ENCODE measurements at regions not wholly inside any gene's neighbourhood (a gene's known extent, or its start where the extent isn't known, plus 50 kb on each side); places are given as distances from the start of the nearest gene placed in this dataset.

- DNase-seq (ENCODE audit: extremely low read depth in 1 of 11, low read depth in 9 of 11, low spot score in 4 of 11) = no peak
Observed at GRCh38 chr2:53103679-53104078, 663.9 kb upstream of the CHAC2 start.

GRCh38 chr2:53098696-53099078 is 668.9 kb upstream of the CHAC2 start:
- DNase-seq (ENCODE audit: extremely low read depth in 1 of 11, low read depth in 9 of 11, low spot score in 4 of 11) = peak in 5 of 11 donors; percentile 12 to 37 (median 20)

- peak in 6 of 11 donors; percentile 8 to 44 (median 26) for DNase-seq (ENCODE audit: extremely low read depth in 1 of 11, low read depth in 9 of 11, low spot score in 4 of 11)
Observed at GRCh38 chr2:53096351-53096750, 671.3 kb upstream of the CHAC2 start.

- no peak for DNase-seq (ENCODE audit: extremely low read depth in 1 of 11, low read depth in 9 of 11, low spot score in 4 of 11)
Observed at GRCh38 chr2:53095664-53096063, 671.9 kb upstream of the CHAC2 start.

GRCh38 chr2:53095227-53095626 is 672.4 kb upstream of the CHAC2 start:
- no peak for DNase-seq (ENCODE audit: extremely low read depth in 1 of 11, low read depth in 9 of 11, low spot score in 4 of 11)

GRCh38 chr2:53093355-53093754 is 674.2 kb upstream of the CHAC2 start:
- DNase-seq (ENCODE audit: extremely low read depth in 1 of 11, low read depth in 9 of 11, low spot score in 4 of 11) = no peak

GRCh38 chr2:53091183-53091582 is 676.4 kb upstream of the CHAC2 start:
- no peak for DNase-seq (ENCODE audit: extremely low read depth in 1 of 11, low read depth in 9 of 11, low spot score in 4 of 11)

- no peak for DNase-seq (ENCODE audit: extremely low read depth in 1 of 11, low read depth in 9 of 11, low spot score in 4 of 11)
Observed at GRCh38 chr2:53087874-53088461, 679.6 kb upstream of the CHAC2 start.

GRCh38 chr2:53087262-53087873 is 680.2 kb upstream of the CHAC2 start:
- no peak for DNase-seq (ENCODE audit: extremely low read depth in 1 of 11, low read depth in 9 of 11, low spot score in 4 of 11)

- no peak for DNase-seq (ENCODE audit: extremely low read depth in 1 of 11, low read depth in 9 of 11, low spot score in 4 of 11)
Observed at GRCh38 chr2:53077413-53077812, 690.2 kb upstream of the CHAC2 start.

GRCh38 chr2:53075760-53076159 is 691.8 kb upstream of the CHAC2 start:
- no peak for DNase-seq (ENCODE audit: extremely low read depth in 1 of 11, low read depth in 9 of 11, low spot score in 4 of 11)

- no peak for DNase-seq (ENCODE audit: extremely low read depth in 1 of 11, low read depth in 9 of 11, low spot score in 4 of 11)
Observed at GRCh38 chr2:53067533-53067932, 700.1 kb upstream of the CHAC2 start.

- no peak for DNase-seq (ENCODE audit: extremely low read depth in 1 of 11, low read depth in 9 of 11, low spot score in 4 of 11)
Observed at GRCh38 chr2:53067056-53067455, 700.5 kb upstream of the CHAC2 start.

- DNase-seq (ENCODE audit: extremely low read depth in 1 of 11, low read depth in 9 of 11, low spot score in 4 of 11) = no peak
Observed at GRCh38 chr2:53064154-53064553, 703.5 kb upstream of the CHAC2 start.

GRCh38 chr2:53058526-53058925 is 709.1 kb upstream of the CHAC2 start:
- DNase-seq (ENCODE audit: extremely low read depth in 1 of 11, low read depth in 9 of 11, low spot score in 4 of 11) = peak in 1 of 11 donors; percentile 6

GRCh38 chr2:53053937-53054336 is 713.7 kb upstream of the CHAC2 start:
- peak in 3 of 11 donors; percentile 7 to 21 (median 8) for DNase-seq (ENCODE audit: extremely low read depth in 1 of 11, low read depth in 9 of 11, low spot score in 4 of 11)

GRCh38 chr2:53051157-53051556 is 716.4 kb upstream of the CHAC2 start:
- no peak for DNase-seq (ENCODE audit: extremely low read depth in 1 of 11, low read depth in 9 of 11, low spot score in 4 of 11)

GRCh38 chr2:53040536-53041229 is 726.9 kb upstream of the CHAC2 start:
- no peak for DNase-seq (ENCODE audit: extremely low read depth in 1 of 11, low read depth in 9 of 11, low spot score in 4 of 11)

GRCh38 chr2:53036196-53036595 is 731.4 kb upstream of the CHAC2 start:
- no peak for DNase-seq (ENCODE audit: extremely low read depth in 1 of 11, low read depth in 9 of 11, low spot score in 4 of 11)

- no peak for DNase-seq (ENCODE audit: extremely low read depth in 1 of 11, low read depth in 9 of 11, low spot score in 4 of 11)
Observed at GRCh38 chr2:53035153-53035552, 732.5 kb upstream of the CHAC2 start.

- DNase-seq (ENCODE audit: extremely low read depth in 1 of 11, low read depth in 9 of 11, low spot score in 4 of 11) = no peak
Observed at GRCh38 chr2:53033411-53033810, 734.2 kb upstream of the CHAC2 start.

Measured in renal cortex interstitium (tissue), 11 donors.